Body of pancreas (tissue), 4 donors: ENCODE measurements at regions not wholly inside any gene's neighbourhood (a gene's known extent, or its start where the extent isn't known, plus 50 kb on each side); places are given as distances from the start of the nearest gene placed in this dataset.

Source experiments
- CTCF ChIP-seq, 7 experiments: fragments of 450-650 bp in 4 of 7; fragments of 200-600 bp in 3 of 7; sonication (generic) in 3 of 7; IDR thresholded peaks; one replicate each; pipeline ENCODE4 v1.5.1; 2016 to 2019; ENCODE audit warnings: antibody characterized with exemption in 7 of 7
- POLR2A ChIP-seq, 3 donors: fragments of 450-650 bp; IDR thresholded peaks; one replicate each; pipeline ENCODE4 v1.6.1; 2016; ENCODE audit warnings: antibody characterized with exemption in 3 of 3, mild to moderate bottlenecking in 2 of 3

GRCh38 chr7:49308787-49309186, 384.4 kb downstream of the CDC14C start:
- TF ChIP-seq POLR2A (IDR thresholded peaks at IDR 0.05) (no peak), CTCF (IDR thresholded peaks at IDR 0.05) (no peak)
